ENCODE measurements at regions not wholly inside any gene's neighbourhood (a gene's known extent, or its start where the extent isn't known, plus 50 kb on each side); places are given as distances from the start of the nearest gene placed in this dataset.

- TF ChIP-seq, protein P1, sequence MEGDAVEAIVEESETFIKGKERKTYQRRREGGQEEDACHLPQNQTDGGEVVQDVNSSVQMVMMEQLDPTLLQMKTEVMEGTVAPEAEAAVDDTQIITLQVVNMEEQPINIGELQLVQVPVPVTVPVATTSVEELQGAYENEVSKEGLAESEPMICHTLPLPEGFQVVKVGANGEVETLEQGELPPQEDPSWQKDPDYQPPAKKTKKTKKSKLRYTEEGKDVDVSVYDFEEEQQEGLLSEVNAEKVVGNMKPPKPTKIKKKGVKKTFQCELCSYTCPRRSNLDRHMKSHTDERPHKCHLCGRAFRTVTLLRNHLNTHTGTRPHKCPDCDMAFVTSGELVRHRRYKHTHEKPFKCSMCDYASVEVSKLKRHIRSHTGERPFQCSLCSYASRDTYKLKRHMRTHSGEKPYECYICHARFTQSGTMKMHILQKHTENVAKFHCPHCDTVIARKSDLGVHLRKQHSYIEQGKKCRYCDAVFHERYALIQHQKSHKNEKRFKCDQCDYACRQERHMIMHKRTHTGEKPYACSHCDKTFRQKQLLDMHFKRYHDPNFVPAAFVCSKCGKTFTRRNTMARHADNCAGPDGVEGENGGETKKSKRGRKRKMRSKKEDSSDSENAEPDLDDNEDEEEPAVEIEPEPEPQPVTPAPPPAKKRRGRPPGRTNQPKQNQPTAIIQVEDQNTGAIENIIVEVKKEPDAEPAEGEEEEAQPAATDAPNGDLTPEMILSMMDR (IDR thresholded peaks at IDR 0.05; ENCODE audit: insufficient read depth, low read length, poor library complexity, severe bottlenecking): no peak
- no peak for TF ChIP-seq EZH2phosphoT487 (conservative IDR thresholded peaks at IDR 0.05; ENCODE audit: low read length)
These were observed 100.4 kb upstream of the POGK start for GRCh38 chr1:166738873-166739272.
